Stimulated activated CD4-positive, alpha-beta T cell treated with anti-CD3 and anti-CD28 coated beads, Interleukin-4, amount 100 ng/mL, for 4 hours (primary cell): ENCODE measurements at regions not wholly inside any gene's neighbourhood (a gene's known extent, or its start where the extent isn't known, plus 50 kb on each side); places are given as distances from the start of the nearest gene placed in this dataset.
"Not testable (repeated sequence)": the region's sequence is repeated elsewhere in the genome, so short reads cannot be mapped to it uniquely, and the experiment has no call there.

Experiments used
- DNase-seq, 2 experiments: peaks; one replicate each; pipeline ENCODE4 v3.0.0-alpha.2; 2020

GRCh38 chr18:24567199-24567598, 106.8 kb downstream of the HRH4 start:
- no peak for DNase-seq

- DNase-seq = no peak
Measured at GRCh38 chr18:24570716-24571115, 110.3 kb downstream of the HRH4 start.

GRCh38 chr18:24582771-24583170, 122.3 kb downstream of the HRH4 start:
- DNase-seq = no peak

GRCh38 chr18:24584205-24584604, 123.8 kb downstream of the HRH4 start:
- no peak for DNase-seq

- no peak for DNase-seq
Measured at GRCh38 chr18:24584813-24585212, 124.4 kb downstream of the HRH4 start.

DNA sequence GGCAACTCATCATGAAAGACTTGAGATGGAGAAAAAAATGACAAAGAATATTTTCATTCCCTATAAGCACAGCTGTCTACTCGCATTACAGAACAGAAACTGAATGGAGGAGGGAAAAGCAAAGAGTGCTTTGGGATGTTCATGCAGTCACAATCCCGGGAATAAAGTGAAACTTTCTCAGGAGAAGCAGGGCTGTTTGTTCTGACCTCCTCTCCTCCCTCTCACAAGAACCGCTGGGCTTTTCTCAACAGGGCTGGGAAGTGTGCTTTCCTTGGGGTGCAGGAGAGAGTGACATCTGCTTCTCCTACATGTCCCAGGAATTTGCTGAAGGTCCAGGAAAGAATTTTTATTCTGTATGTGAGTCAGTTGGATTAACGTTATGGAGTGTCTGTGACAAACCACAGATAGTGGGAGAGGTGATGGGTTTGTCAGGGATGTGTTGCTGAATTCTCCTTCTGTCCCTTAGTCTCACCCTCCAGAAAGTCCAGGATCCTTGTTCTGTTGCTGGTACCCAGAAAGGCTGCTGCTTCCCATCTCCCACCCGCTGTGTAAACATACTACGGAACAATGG, 125.6 kb downstream of the HRH4 start:
- DNase-seq = no peak

DNA sequence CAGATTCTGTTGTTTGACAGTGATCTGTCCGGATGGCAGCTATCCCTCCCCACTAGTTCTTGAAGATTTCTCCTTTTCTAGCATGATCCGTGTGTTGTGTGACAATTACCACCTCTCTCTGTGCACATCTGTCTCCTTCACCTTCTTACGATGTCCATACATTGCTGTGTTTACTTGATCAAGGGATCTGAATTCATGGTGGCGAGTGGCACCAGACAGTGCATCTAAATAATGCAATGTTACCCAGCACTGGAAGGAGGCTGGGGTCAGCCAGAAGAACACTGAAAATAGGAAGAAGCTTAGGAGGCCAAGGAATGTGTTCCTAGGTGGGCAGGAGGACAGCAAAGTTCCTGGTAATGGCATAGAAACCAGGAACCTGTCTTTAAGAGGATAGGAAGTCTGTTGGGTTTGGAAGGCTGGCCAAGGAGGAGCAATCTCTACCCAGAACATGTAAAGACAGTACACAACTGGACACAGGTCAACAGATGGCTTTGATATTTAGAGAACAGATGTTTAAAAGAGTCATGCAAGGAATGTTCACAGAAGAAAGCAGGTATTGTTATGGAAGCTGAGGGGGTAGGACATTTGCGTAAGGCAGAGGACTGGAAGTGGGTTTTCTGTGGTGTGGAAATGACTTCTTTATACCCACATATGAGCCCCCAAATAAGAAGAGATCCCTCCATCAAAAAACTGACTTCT, 126.4 kb downstream of the HRH4 start:
- no peak for DNase-seq

GRCh38 chr18:24588440-24588839, 128.0 kb downstream of the HRH4 start:
- no peak for DNase-seq

DNA sequence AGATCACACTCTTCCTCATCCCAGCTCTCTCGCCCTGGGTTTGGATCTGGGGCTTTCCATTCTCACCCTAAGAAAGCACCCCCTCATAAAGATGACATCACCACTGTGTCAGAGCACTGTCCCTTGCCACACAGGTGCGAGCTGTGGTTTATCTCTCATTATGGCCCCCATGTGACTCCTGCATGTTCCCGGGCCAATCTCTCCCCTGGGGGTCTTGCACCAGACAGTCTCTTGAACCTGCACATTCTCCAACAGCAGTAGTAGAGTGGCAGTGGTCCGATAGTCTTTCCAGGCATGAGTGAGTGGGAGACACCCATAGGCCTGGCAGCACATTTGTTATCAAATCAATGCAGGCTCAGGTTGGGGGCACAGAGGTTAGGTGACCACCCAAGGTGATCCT, 130.5 kb downstream of the HRH4 start:
- no peak for DNase-seq

- no peak for DNase-seq
Measured at GRCh38 chr18:24593401-24593800, 133.0 kb downstream of the HRH4 start.

GRCh38 chr18:24593886-24594285, 133.4 kb downstream of the HRH4 start:
- no peak for DNase-seq

DNA sequence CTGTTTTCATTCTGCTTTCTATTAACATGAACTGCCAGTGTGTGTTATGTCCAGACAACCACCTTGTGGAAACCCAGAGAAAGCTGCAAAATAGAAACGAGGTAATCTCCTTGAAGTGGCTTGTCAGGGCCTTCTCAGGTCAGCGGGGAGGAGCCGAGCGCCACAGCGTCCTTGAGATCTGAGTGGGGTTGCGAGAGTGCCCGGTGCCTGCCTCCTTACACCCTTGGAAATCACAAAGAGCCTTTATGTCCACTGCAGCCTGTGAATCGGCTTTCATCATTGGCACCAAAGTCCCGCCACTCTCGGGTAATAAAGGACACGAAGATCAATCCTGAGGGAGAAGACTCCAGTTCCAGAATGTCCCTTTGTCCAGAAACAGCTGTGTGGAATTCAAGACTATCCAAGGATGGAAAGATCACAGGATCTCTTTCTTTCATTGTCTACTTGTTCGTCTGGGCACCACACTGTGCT, 135.2 kb downstream of the HRH4 start:
- DNase-seq = no peak

GRCh38 chr18:24600076-24600654, 139.7 kb downstream of the HRH4 start:
- DNase-seq = no peak

GRCh38 chr18:24601585-24601984, 141.1 kb downstream of the HRH4 start:
- DNase-seq = no peak

- no peak for DNase-seq
Measured at GRCh38 chr18:24602201-24602600, 141.8 kb downstream of the HRH4 start.

- no peak for DNase-seq
Measured at GRCh38 chr18:24603151-24603550, 142.7 kb downstream of the HRH4 start.

GRCh38 chr18:24605444-24605843, 145.0 kb downstream of the HRH4 start:
- no peak for DNase-seq

DNA sequence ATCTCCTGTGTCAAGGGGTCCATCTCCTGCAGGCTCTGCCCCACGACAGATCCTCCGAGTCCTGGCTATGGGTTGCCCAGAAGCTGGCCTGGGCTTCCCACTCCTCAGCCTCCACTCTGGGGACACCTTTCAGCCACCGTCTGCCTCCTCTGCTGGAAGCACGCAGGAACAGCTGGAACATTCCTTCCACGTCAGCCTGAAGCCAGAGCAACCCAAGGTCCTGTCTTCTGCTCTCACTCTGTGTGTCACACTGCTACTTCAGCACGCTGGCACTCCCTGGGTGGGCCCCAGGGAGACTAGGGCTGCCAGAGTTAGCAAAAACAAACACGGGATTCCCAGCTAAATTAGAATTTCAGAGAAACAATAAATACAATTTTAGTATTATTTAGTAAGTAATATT, 148.8 kb downstream of the HRH4 start:
- DNase-seq = no peak

DNA sequence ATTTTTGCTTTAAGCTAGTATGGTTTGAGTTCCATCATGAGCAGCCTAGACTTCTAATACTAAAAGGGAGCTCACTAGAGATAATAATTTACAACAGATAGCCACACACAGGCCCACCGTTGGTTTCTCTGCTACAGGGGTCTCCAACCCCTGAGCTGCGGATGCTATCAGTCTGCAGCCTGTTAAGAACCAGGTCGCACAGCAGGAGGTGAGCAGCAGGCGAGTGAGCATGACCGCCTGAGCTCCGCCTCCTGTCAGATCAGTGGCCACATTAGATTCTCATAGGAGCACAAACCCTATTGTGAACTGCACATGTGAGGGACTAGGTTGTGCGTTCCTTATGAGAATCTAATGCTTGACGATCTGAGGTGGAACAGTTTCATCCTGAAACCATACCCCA, 150.6 kb downstream of the HRH4 start:
- DNase-seq = no peak

- no peak for DNase-seq
Measured at GRCh38 chr18:24613896-24614640, 153.6 kb downstream of the HRH4 start.

GRCh38 chr18:24616653-24617052, 156.2 kb downstream of the HRH4 start:
- DNase-seq = no peak

- DNase-seq = not testable (repeated sequence)
Measured at GRCh38 chr18:24624421-24624820, 164.0 kb downstream of the HRH4 start.

GRCh38 chr18:24627644-24628315, 167.3 kb downstream of the HRH4 start:
- no peak for DNase-seq
